Activated B cell treated with CpG ODN at 0.5 μM for 24 hours (primary cell): ENCODE measurements at regions not wholly inside any gene's neighbourhood (a gene's known extent, or its start where the extent isn't known, plus 50 kb on each side); places are given as distances from the start of the nearest gene placed in this dataset.

ENCODE experiments used
- ATAC-seq: fragments of 200-7000 bp; cut with Tn5 transposase; one replicate; pipeline ENCODE4 v1.10.0; 2021; ENCODE audit warnings: low read depth, mild to moderate bottlenecking, moderate library complexity
- CTCF ChIA-PET: fragments of 350-600 bp; sonication (Branson Sonifier 250); formaldehyde crosslinking; loops from one replicate; lab custom pipeline; 2021; ENCODE audit warnings: antibody characterized with exemption; lab: Charles Lee
- POLR2A ChIA-PET: fragments of 350-600 bp; sonication (Branson Sonifier 250); formaldehyde crosslinking; loops from one replicate; lab custom pipeline; 2021; ENCODE audit warnings: antibody characterized with exemption; lab: Charles Lee
- DNase-seq: peaks from one replicate; pipeline ENCODE4 v3.0.0; 2022
- H3K27ac Mint-ChIP-seq: one replicate; pipeline ENCODE4 v1.8.0; 2020; ENCODE audit warnings: mixed read lengths
- H3K27me3 Mint-ChIP-seq: one replicate; pipeline ENCODE4 v1.8.0; 2021; ENCODE audit warnings: mixed read lengths
- H3K36me3 Mint-ChIP-seq: one replicate; pipeline ENCODE4 v1.8.0; 2021; ENCODE audit warnings: low read depth, mixed read lengths
- H3K4me1 Mint-ChIP-seq: one replicate; pipeline ENCODE4 v1.8.0; 2021; ENCODE audit warnings: mixed read lengths
- H3K4me3 Mint-ChIP-seq: one replicate; pipeline ENCODE4 v1.8.0; 2020; ENCODE audit warnings: mild to moderate bottlenecking, mixed read lengths
- H3K9me3 Mint-ChIP-seq: one replicate; pipeline ENCODE4 v1.8.0; 2020; ENCODE audit warnings: mixed read lengths
- intact Hi-C: fragments of 100-400 bp; cut with micrococcal nuclease; formaldehyde crosslinking; loops from one replicate; pipeline ENCODE4 v1.15.1; 2024
- TF ChIP-seq, protein P1 (sequence below): fragments of 200-600 bp; IDR thresholded peaks from one replicate; pipeline ENCODE4 v1.8.0; 2022; ENCODE audit warnings: antibody characterized with exemption, mild to moderate bottlenecking

- TF ChIP-seq, protein P1, sequence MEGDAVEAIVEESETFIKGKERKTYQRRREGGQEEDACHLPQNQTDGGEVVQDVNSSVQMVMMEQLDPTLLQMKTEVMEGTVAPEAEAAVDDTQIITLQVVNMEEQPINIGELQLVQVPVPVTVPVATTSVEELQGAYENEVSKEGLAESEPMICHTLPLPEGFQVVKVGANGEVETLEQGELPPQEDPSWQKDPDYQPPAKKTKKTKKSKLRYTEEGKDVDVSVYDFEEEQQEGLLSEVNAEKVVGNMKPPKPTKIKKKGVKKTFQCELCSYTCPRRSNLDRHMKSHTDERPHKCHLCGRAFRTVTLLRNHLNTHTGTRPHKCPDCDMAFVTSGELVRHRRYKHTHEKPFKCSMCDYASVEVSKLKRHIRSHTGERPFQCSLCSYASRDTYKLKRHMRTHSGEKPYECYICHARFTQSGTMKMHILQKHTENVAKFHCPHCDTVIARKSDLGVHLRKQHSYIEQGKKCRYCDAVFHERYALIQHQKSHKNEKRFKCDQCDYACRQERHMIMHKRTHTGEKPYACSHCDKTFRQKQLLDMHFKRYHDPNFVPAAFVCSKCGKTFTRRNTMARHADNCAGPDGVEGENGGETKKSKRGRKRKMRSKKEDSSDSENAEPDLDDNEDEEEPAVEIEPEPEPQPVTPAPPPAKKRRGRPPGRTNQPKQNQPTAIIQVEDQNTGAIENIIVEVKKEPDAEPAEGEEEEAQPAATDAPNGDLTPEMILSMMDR: no peak
- ChIA-PET POLR2A (no interaction called here), CTCF (no interaction called here)
- H3K4me1 Mint-ChIP-seq: no peaks in the 10 kb centered on the region
- ATAC-seq (no peak), DNase-seq (no peak)
- no peak overlapping the region for H3K4me3 Mint-ChIP-seq
- H3K27me3 Mint-ChIP-seq: no peaks in the 10 kb centered on the region
- no peaks in the 10 kb centered on the region for H3K9me3 Mint-ChIP-seq
- intact Hi-C loops: no loop called here
- H3K27ac Mint-ChIP-seq: no peak overlapping the region
- no peaks in the 10 kb centered on the region for H3K36me3 Mint-ChIP-seq
These were observed 130.4 kb upstream of the LYSMD4 start for GRCh38 chr15:99863550-99864198.

DNA sequence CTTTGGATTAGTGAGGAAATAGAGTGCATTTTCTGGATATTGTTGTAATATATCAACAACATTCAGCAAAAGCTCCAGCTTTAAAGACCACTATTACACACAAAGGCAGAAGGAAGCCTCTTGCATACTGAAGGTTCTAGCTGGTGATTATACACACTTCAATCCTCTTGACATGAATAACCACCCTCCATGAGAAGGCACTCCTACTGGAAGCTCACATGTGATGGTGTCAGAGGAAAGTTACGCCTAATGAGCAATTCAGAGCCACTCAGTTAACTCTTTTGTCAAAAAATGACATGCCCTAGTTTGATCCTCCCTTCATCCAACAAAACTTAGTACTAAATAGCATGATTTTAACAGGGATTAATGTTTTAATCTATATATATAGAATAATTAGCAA is 124.6 kb upstream of the LYSMD4 start:
- Mint-ChIP-seq H3K27me3 (no peaks in the 10 kb centered on the region), H3K4me3 (no peak overlapping the region), H3K9me3 (no peaks in the 10 kb centered on the region), H3K4me1 (no peaks in the 10 kb centered on the region), H3K36me3 (no peaks in the 10 kb centered on the region), H3K27ac (no peak overlapping the region)
- TF ChIP-seq, protein P1: no peak
- intact Hi-C loops: no loop called here
- DNase-seq (no peak), ATAC-seq (no peak)
- ChIA-PET POLR2A (no interaction called here), CTCF (no interaction called here)

DNA sequence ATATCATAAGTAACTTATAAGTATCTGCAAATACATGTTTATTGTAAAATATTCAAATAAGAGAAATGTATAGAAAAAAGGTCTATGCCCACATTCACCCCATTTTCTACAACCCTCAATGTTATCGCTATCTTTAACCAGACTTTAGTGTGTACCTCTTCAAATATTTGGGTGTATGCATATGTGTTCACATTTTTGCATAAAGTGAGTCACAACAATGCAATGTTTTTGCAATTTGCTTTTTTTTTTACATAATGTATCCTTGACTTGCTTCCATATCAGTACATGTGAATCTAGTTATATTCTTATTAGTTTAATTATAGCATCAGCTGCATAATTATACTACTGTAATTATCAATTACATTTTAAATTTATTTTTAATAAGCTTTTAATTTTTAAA is 117.3 kb upstream of the LYSMD4 start:
- ATAC-seq (no peak), DNase-seq (no peak)
- CTCF ChIA-PET: no interaction called here
- H3K4me1 Mint-ChIP-seq: no peaks in the 10 kb centered on the region
- POLR2A ChIA-PET: no interaction called here
- H3K9me3 Mint-ChIP-seq: no peaks in the 10 kb centered on the region
- H3K4me3 Mint-ChIP-seq: no peak overlapping the region
- H3K27me3 Mint-ChIP-seq: no peaks in the 10 kb centered on the region
- intact Hi-C loops: no loop called here
- TF ChIP-seq, protein P1: no peak
- H3K36me3 Mint-ChIP-seq: no peaks in the 10 kb centered on the region
- no peak overlapping the region for H3K27ac Mint-ChIP-seq

DNA sequence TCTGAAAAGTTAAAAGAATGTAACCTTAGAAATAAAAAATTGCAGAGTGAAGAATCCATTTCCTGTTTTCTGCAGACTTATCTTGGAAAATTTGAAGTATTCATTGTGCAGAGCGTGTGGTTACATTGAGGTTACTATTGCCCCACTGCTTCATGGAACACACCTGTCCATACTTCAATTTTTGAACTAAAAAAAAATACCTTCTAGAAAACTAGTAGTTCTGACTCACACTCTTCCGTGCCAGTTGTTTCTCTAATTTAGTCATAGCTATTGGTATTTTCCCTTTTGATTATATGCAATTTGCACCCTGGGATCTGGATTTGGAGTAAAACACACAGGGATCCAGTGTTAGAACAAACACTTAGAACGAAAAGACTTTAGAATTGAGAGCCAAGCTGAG is 111.8 kb upstream of the LYSMD4 start:
- no peaks in the 10 kb centered on the region for H3K36me3 Mint-ChIP-seq

GRCh38 chr15:99844150-99844549 is 110.9 kb upstream of the LYSMD4 start:
- intact Hi-C loops: no loop called here
- H3K4me3 Mint-ChIP-seq: no peak overlapping the region
- H3K9me3 Mint-ChIP-seq: no peaks in the 10 kb centered on the region
- H3K27ac Mint-ChIP-seq: no peak overlapping the region
- CTCF ChIA-PET: no interaction called here
- ATAC-seq (no peak), DNase-seq (no peak)
- POLR2A ChIA-PET: no interaction called here
- H3K4me1 Mint-ChIP-seq: no peaks in the 10 kb centered on the region
- peaks cover 2% of the 10 kb centered on the region for H3K36me3 Mint-ChIP-seq
- TF ChIP-seq, protein P1: no peak
- no peaks in the 10 kb centered on the region for H3K27me3 Mint-ChIP-seq

More for the DNA sequence above, 111.8 kb upstream of the LYSMD4 start:
- no peak overlapping the region for H3K4me3 Mint-ChIP-seq
- ChIA-PET POLR2A (no interaction called here), CTCF (no interaction called here)
- no peak overlapping the region for H3K27ac Mint-ChIP-seq
- H3K9me3 Mint-ChIP-seq: no peaks in the 10 kb centered on the region
- H3K4me1 Mint-ChIP-seq: no peaks in the 10 kb centered on the region
- ATAC-seq (no peak), DNase-seq (no peak)
- H3K27me3 Mint-ChIP-seq: no peaks in the 10 kb centered on the region
- intact Hi-C loops: no loop called here
- TF ChIP-seq, protein P1: no peak
